ENCODE measurements at regions not wholly inside any gene's neighbourhood (a gene's known extent, or its start where the extent isn't known, plus 50 kb on each side); places are given as distances from the start of the nearest gene placed in this dataset.
"Not testable (repeated sequence)": the region's sequence is repeated elsewhere in the genome, so short reads cannot be mapped to it uniquely, and the experiment has no call there.

DNA sequence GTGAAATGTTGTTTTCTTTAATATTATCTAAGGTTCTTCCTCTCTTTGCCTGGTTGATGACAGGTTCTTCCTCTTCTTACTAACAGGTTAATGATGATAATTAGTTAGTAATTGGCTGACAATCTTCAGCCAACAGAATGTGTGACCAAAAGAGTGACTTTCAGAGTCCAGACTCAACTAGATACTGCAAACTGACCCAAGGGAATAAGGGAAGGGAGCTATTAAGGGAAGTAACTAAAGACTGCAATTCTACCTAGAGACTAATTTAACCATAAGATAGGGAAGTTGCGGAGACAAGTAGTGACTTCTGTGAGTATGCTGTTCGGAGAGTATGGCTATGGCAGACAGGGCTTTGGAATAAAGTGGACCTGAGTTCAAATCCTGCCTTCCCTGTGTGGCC, 127.3 kb upstream of the TACR1 start:
- no peak for DNase-seq

GRCh38 chr2:75325594-75325993, 126.3 kb upstream of the TACR1 start:
- no peak for DNase-seq

GRCh38 chr2:75324861-75325284, 125.6 kb upstream of the TACR1 start:
- no peak for DNase-seq

GRCh38 chr2:75324141-75324540, 124.8 kb upstream of the TACR1 start:
- DNase-seq = no peak

GRCh38 chr2:75321599-75321922, 122.2 kb upstream of the TACR1 start:
- DNase-seq = no peak

- DNase-seq = no peak
Measured at GRCh38 chr2:75320898-75321598, 121.7 kb upstream of the TACR1 start.

- DNase-seq = no peak
Measured at GRCh38 chr2:75319951-75320350, 120.6 kb upstream of the TACR1 start.

GRCh38 chr2:75317802-75318201, 118.5 kb upstream of the TACR1 start:
- no peak for DNase-seq

- DNase-seq = no peak
Measured at GRCh38 chr2:75317316-75317715, 118.0 kb upstream of the TACR1 start.

DNA sequence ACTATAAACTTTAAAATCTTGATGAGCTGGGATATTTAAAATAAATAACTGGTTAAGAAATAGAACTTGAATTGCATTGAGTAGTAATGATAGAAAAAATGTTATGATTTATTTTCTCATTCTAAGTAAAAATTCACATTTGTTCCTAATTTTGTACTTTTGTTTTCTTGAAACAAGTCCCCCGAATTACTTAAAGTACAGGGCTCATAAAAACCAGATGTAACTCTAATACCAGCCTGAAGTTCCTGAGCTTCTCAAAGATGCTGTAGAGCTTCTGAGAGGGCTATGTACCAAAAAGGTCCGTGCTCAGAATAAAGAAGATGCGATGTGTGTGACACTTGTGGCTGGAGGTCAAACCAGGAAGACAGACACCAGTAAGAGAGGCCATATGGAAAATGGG, 116.1 kb upstream of the TACR1 start:
- no peak for DNase-seq

DNA sequence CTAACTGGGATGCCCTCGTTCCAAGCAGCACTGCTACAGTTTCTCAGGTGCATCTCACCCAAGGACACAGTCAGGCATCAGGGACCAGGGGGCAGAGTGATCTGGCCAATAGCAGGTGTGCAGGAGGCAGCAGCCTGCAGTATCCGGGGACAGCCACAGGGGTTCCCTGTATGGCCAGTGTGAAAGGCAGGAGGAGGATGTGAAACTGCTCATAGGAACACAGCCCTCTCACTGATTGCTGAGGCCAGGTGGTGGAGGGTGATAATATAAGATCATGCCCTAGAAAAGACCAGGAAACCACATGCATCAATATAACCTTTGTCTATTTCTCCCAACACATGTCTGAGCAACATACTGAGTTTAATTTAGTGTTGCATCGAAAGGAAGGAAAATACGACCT, 112.7 kb upstream of the TACR1 start:
- no peak for DNase-seq

GRCh38 chr2:75311521-75311920, 112.2 kb upstream of the TACR1 start:
- no peak for DNase-seq

GRCh38 chr2:75310876-75311275, 111.6 kb upstream of the TACR1 start:
- DNase-seq = no peak

DNA sequence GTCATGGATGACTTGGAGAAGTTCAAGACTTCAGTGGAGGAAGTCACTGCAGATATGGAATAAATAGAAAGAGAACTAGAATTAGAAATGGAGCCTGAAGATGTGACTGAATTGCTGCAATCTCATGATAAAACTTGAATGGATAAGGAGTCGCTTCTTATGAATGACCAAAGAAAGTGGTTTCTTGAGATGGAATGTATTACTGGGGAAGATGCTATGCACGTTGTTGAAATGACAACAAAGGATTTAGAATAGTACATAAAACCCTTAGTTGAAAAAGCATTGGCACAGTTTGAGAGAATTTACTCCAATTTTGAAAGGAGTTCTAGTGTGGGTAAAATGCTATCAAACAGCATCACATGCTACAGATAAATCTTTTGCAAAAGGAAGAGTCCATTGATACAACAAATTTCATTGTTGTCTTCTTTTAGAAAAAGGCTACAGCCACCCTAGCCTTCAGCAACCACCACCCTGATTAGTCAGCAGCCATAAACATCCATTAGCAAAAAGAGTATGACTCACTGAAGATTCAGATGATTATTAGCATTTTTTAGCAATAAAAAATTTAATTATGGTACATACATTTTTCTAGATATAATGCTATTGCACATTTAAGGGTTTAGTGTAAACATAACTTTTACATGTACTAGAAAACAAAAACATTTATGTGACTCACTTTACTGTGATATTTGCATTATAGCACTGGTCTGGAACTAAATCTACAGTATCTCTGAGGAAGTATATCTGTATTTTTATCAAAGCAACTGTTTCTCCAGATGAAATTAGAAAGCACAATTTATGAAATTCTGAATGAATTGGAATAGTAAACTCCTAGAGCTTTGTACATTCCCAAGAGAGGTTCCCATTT, 110.5 kb upstream of the TACR1 start:
- DNase-seq = no peak

DNA sequence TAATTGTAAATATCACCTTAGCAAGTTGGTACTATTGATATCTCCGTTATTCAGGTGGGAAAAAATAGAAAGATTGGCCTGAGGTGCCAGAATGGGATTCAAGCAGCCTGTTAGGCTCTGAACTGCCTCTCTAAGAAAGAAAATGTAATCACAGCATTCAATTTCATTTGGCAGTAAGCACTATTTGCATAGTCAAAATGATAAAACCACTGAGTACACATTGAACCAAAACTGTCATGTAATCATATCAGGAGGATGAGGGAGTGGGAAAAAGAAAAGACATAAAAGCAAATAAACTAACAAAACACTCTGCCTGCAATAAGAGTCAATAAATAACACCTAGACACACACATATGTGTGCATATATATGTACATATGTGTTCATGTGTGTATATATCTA, 103.9 kb upstream of the TACR1 start:
- DNase-seq = no peak

- DNase-seq = no peak
Measured at GRCh38 chr2:75294362-75294761, 95.0 kb upstream of the TACR1 start.

DNA sequence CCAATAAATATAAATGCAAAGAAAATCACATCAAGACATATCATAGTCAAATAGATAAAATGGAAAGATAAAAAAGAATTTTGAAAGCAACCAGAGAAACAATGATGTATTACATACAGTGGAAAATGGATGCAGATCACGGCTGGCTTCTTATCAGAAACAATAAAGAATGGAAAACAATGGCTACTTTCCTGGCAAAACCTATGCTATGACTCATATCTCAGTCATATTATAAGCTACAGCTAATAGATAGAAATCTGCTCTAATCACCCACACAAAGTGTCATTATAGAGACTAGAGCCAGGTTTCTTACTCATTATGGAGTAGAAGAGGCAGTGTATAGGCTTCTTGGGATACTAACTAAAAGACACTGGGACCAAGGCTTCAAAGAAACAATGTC, 93.5 kb upstream of the TACR1 start:
- no peak for DNase-seq

DNA sequence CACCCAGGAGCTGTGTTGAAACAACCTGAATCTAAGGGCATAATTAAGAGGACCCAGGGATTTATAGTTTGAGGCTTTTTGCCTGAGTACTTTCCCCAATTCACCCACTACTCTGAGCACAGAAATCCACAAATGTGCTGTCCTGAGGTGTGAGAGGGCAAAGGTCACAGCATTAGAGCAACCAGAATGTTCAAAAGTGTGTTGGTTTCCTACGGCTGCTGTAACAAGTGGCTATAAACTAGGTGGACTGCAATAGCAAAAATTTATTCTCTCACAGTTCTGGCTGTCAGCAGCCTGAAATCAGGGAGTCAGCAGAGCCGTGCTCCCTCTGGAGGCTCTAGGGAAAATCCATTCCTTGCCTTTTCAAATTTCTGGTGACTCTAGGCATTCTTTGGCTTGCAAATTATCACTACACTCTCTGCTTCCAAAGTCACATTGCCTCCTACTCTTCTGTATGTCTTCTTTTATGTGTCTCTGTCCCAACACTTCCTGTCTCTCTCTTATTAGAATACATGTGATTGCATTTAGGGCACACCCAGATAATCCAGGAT, 91.4 kb upstream of the TACR1 start:
- DNase-seq = peak in 1 of 2 donors; percentile 3

- DNase-seq = no peak
Measured at GRCh38 chr2:75289771-75290170, 90.5 kb upstream of the TACR1 start.

GRCh38 chr2:75289178-75289577, 89.9 kb upstream of the TACR1 start:
- DNase-seq = not testable (repeated sequence)

DNA sequence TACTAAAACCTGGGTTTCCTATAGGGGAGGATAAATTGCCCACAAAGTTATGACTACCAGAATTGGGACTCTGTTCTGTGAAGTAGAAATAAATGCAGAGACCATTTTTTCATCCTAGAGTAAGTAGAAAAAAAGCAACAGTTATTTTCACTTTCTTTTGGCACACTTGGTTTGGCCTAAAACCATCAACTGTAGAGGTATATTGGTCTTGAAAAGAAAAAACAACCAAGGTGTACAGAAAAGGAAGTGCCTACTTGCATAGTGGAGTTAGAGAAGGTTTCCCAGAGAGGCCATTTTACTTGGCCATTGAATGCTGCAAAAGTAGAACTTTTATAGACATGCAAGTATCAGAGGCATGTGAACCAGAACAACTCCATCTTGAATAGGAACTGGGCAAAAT, 89.4 kb upstream of the TACR1 start:
- no peak for DNase-seq

GRCh38 chr2:75287624-75288316, 88.5 kb upstream of the TACR1 start:
- no peak for DNase-seq

DNA sequence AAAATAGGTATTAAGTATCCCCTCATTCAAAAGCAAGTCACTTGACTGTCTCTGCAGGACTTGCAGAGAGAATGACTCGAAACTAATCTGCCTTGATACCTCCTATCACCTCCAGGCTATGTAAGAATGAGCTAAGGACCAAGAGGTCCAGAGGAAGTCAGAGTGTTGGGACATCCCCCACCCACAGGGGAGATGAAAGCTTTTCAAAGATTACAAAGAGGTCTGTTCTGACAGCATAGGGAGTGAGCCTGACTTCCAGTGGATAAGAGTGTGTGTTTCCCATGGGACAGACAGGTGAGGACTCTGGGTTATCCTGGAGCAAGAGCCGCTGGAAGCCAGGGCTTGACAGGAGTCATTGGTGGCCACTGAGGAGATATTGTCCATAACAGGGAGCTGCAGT, 85.0 kb upstream of the TACR1 start:
- no peak for DNase-seq
